SK-N-MC (cell line): ENCODE measurements at regions not wholly inside any gene's neighbourhood (a gene's known extent, or its start where the extent isn't known, plus 50 kb on each side); places are given as distances from the start of the nearest gene placed in this dataset.

ENCODE experiments used
- EZH2 ChIP-seq: fragments of 200-600 bp; sonication (generic); IDR thresholded peaks from one replicate; pipeline ENCODE4 v1.6.1; 2017; ENCODE audit warnings: antibody characterized with exemption
- FOXP2 ChIP-seq: optimal IDR thresholded peaks from 2 replicates; pipeline ENCODE3; 2011; ENCODE audit warnings: mild to moderate bottlenecking, moderate library complexity; ENCODE audit not compliant: insufficient read depth; ENCODE audit errors: extremely low read length, control extremely low read depth
- POLR2AphosphoS5 ChIP-seq: IDR thresholded peaks from 2 replicates; pipeline ENCODE4 v1.6.1; 2012; ENCODE audit warnings: mild to moderate bottlenecking, low read depth, low read length, borderline replicate concordance

DNA sequence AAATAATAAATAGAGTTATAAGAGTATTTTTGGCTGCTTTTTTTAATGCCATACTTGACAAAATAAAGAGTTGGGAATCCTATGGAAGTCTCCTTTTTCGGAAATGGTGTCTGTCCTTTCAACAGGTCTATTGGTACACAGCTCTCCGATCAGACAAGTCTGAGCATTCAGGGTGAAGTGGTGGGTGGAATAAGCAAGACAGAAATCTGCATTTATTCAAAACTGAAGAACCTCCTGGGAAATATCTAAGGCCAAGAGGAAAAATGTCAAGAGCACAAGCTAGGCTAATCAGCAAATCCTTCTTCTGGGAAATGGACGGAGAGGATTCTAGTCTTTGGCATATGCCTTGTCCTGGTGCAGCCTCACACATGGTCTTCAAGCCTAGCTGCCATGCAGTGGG is 309.0 kb downstream of the CENPC start:
- no peak for TF ChIP-seq EZH2
- TF ChIP-seq POLR2AphosphoS5: no peak
- no peak for TF ChIP-seq FOXP2
